GM23248 (cell line): ENCODE measurements at regions not wholly inside any gene's neighbourhood (a gene's known extent, or its start where the extent isn't known, plus 50 kb on each side); places are given as distances from the start of the nearest gene placed in this dataset.

ENCODE experiments used
- DNase-seq: peaks from one replicate; pipeline ENCODE4 v3.0.0-alpha.2; 2015
- H2AFZ ChIP-seq: fragments of 200-600 bp; sonication (generic); 2 replicates; pipeline ENCODE4 v1.6.1; 2016; ENCODE audit warnings: antibody characterized with exemption
- H3F3A ChIP-seq: fragments of 200-600 bp; sonication (generic); 2 replicates; pipeline ENCODE4 v1.6.1; 2016; ENCODE audit warnings: mild to moderate bottlenecking, antibody characterized with exemption, mixed run types; ENCODE audit not compliant: insufficient read depth
- H3K27ac ChIP-seq: fragments of 200-600 bp; sonication (generic); 2 replicates; pipeline ENCODE4 v1.5.1; 2016; ENCODE audit warnings: mild to moderate bottlenecking
- H3K27me3 ChIP-seq: fragments of 200-600 bp; sonication (generic); replicated peaks from 2 replicates; pipeline ENCODE4 v1.6.1; 2016; ENCODE audit warnings: mild to moderate bottlenecking; ENCODE audit not compliant: insufficient read depth
- H3K36me3 ChIP-seq: fragments of 200-600 bp; sonication (generic); 2 replicates; pipeline ENCODE4 v1.6.1; 2016; ENCODE audit warnings: low read depth, mild to moderate bottlenecking
- H3K4me1 ChIP-seq: fragments of 200-600 bp; sonication (generic); 2 replicates; pipeline ENCODE4 v1.6.1; 2016; ENCODE audit warnings: mild to moderate bottlenecking; ENCODE audit not compliant: insufficient read depth
- H3K4me2 ChIP-seq: fragments of 200-600 bp; sonication (generic); one replicate; pipeline ENCODE4 v1.6.1; 2016; ENCODE audit warnings: mild to moderate bottlenecking; ENCODE audit not compliant: unreplicated experiment
- H3K4me3 ChIP-seq: fragments of 200-600 bp; sonication (generic); 2 replicates; pipeline ENCODE4 v1.5.1; 2016; ENCODE audit warnings: mild to moderate bottlenecking
- H3K79me2 ChIP-seq: fragments of 200-600 bp; sonication (generic); 2 replicates; pipeline ENCODE4 v1.6.1; 2016; ENCODE audit warnings: mild to moderate bottlenecking; ENCODE audit not compliant: insufficient read depth
- H3K9ac ChIP-seq: fragments of 200-600 bp; sonication (generic); 2 replicates; pipeline ENCODE4 v1.6.1; 2016; ENCODE audit warnings: mild to moderate bottlenecking
- H3K9me2 ChIP-seq: fragments of 200-600 bp; sonication (generic); 2 replicates; pipeline ENCODE4 v1.6.1; 2016; ENCODE audit warnings: mixed run types, mild to moderate bottlenecking, moderate library complexity; ENCODE audit not compliant: insufficient read depth
- H3K9me3 ChIP-seq: fragments of 200-600 bp; sonication (generic); one replicate; pipeline ENCODE4 v1.6.1; 2017; ENCODE audit warnings: low read depth
- H4K20me1 ChIP-seq: fragments of 200-600 bp; sonication (generic); 2 replicates; pipeline ENCODE4 v1.6.0; 2016; ENCODE audit not compliant: insufficient read depth
- EZH2 ChIP-seq: fragments of 200-600 bp; sonication (generic); IDR thresholded peaks from 2 replicates; pipeline ENCODE4 v1.6.1; 2018; ENCODE audit warnings: antibody characterized with exemption, mild to moderate bottlenecking; ENCODE audit not compliant: insufficient read depth, poor library complexity, severe bottlenecking
- EZH2phosphoT487 ChIP-seq: fragments of 200-600 bp; sonication (generic); IDR thresholded peaks from 2 replicates; pipeline ENCODE4 v1.6.1; 2018; ENCODE audit warnings: antibody characterized with exemption, moderate library complexity, mild to moderate bottlenecking, low read depth; ENCODE audit not compliant: insufficient read depth
- WGBS, 2 experiments: methylation state at CpG; one replicate each; pipeline ENCODE4 v1.1.6; 2015 to 2017; ENCODE audit warnings: low lambda C conversion rate in 2 of 2, low coverage in 1 of 2; ENCODE audit errors: missing lambda C conversion rate in 2 of 2; 5-methylcytosine and 5-hydroxymethylcytosine counted together
- in situ Hi-C: fragments of 300-500 bp; cut with MboI; formaldehyde crosslinking; loops from 2 replicates; pipeline ENCODE4 v1.15.0; 2020

- no peaks in the 10 kb centered on the region for H3K27me3 ChIP-seq
- TF ChIP-seq EZH2, result no peak
- H3F3A ChIP-seq, result no peaks in the 10 kb centered on the region
Observed at GRCh38 chr3:162810776-162811175, 1314.2 kb downstream of the OTOL1 start.

GRCh38 chr3:162842549-162843216, 1346.1 kb downstream of the OTOL1 start:
- in situ Hi-C loops, result no loop called here
- DNase-seq, result no peak
- no peaks in the 10 kb centered on the region for H3K9me3 ChIP-seq
- H2AFZ ChIP-seq, result no peak overlapping the region
- no peak overlapping the region for H3K4me3 ChIP-seq
- no peaks in the 10 kb centered on the region for H3K36me3 ChIP-seq
- 66 to 76% methylated on average over 4 of the region's 4 CpGs for WGBS, 2 experiments
- H3F3A ChIP-seq, result no peaks in the 10 kb centered on the region
- H3K4me1 ChIP-seq, result no peaks in the 10 kb centered on the region
- H3K9me2 ChIP-seq, result no peaks in the 10 kb centered on the region; the same call in 1 of the 2 replicates
- H3K4me2 ChIP-seq, result no peak overlapping the region
- H3K9ac ChIP-seq, result no peak overlapping the region
- no peaks in the 10 kb centered on the region for H3K79me2 ChIP-seq
- H3K27ac ChIP-seq, result no peak overlapping the region
- H3K27me3 ChIP-seq, result no peaks in the 10 kb centered on the region
- H4K20me1 ChIP-seq, result no peaks in the 10 kb centered on the region
- TF ChIP-seq EZH2phosphoT487 (no peak), EZH2 (no peak)

More at GRCh38 chr3:162810776-162811175, 1314.2 kb downstream of the OTOL1 start:
- Histone ChIP-seq H3K4me2 (no peak overlapping the region), H3K36me3 (no peaks in the 10 kb centered on the region), H3K27ac (no peak overlapping the region), H3K9me3 (no peaks in the 10 kb centered on the region), H3K9ac (no peak overlapping the region), H3K79me2 (no peaks in the 10 kb centered on the region), H2AFZ (no peak overlapping the region), H3K4me3 (no peak overlapping the region), H3K9me2 (no peaks in the 10 kb centered on the region), H4K20me1 (no peaks in the 10 kb centered on the region), H3K4me1 (no peaks in the 10 kb centered on the region)
- DNase-seq, result no peak
- in situ Hi-C loops, result loop anchor here (25.0 kb wide), 1 partner anchor 1248 kb away; no protein-coding TSS in a partner anchor

GRCh38 chr3:162845918-162846317, 1349.3 kb downstream of the OTOL1 start:
- in situ Hi-C loops, result no loop called here
- H3K36me3 ChIP-seq, result no peaks in the 10 kb centered on the region

GRCh38 chr3:162847511-162847910, 1350.9 kb downstream of the OTOL1 start:
- DNase-seq, result no peak
- H3K27ac ChIP-seq, result no peak overlapping the region
- H3K9me3 ChIP-seq, result no peaks in the 10 kb centered on the region
- TF ChIP-seq EZH2, result no peak
- no peak for TF ChIP-seq EZH2phosphoT487
- H3K36me3 ChIP-seq, result no peaks in the 10 kb centered on the region
- H3K27me3 ChIP-seq, result no peaks in the 10 kb centered on the region
- no peak overlapping the region for H3K4me3 ChIP-seq
- H3K9me2 ChIP-seq, result no peaks in the 10 kb centered on the region
- H3K79me2 ChIP-seq, result no peaks in the 10 kb centered on the region
- H2AFZ ChIP-seq, result no peak overlapping the region
- in situ Hi-C loops, result no loop called here
- H3K9ac ChIP-seq, result no peak overlapping the region
- H4K20me1 ChIP-seq, result no peaks in the 10 kb centered on the region
- H3F3A ChIP-seq, result no peaks in the 10 kb centered on the region
- no peak overlapping the region for H3K4me2 ChIP-seq
- no peaks in the 10 kb centered on the region for H3K4me1 ChIP-seq

More at GRCh38 chr3:162845918-162846317, 1349.3 kb downstream of the OTOL1 start:
- Histone ChIP-seq H2AFZ (0 out of 2 replicates have a peak overlapping the region, but pooled peaks have one; percentile 45), H3K9me3 (no peaks in the 10 kb centered on the region), H3K9ac (no peak overlapping the region), H3F3A (no peaks in the 10 kb centered on the region), H3K9me2 (no peaks in the 10 kb centered on the region; the same call in 1 of the 2 replicates), H3K27me3 (no peaks in the 10 kb centered on the region), H3K27ac (no peak overlapping the region), H3K4me1 (no peaks in the 10 kb centered on the region), H4K20me1 (no peaks in the 10 kb centered on the region), H3K79me2 (no peaks in the 10 kb centered on the region), H3K4me3 (no peak overlapping the region), H3K4me2 (no peak overlapping the region)
- 55 to 56% methylated on average over 6 of the region's 6 CpGs for WGBS, 2 experiments
- no peak for DNase-seq
- TF ChIP-seq EZH2phosphoT487 (no peak), EZH2 (no peak)

GRCh38 chr3:162863579-162863978, 1367.0 kb downstream of the OTOL1 start:
- no peaks in the 10 kb centered on the region for H3K4me1 ChIP-seq
- no peak overlapping the region for H3K9ac ChIP-seq
- H3K4me2 ChIP-seq, result no peak overlapping the region
- no peak for DNase-seq
- no peak overlapping the region for H3K4me3 ChIP-seq
- H3K36me3 ChIP-seq, result no peaks in the 10 kb centered on the region
- no peaks in the 10 kb centered on the region for H3K27me3 ChIP-seq
- no peaks in the 10 kb centered on the region for H4K20me1 ChIP-seq
- WGBS, 2 experiments, result 79 to 100% methylated on average over 1 of the region's 1 CpG
- H3K79me2 ChIP-seq, result no peaks in the 10 kb centered on the region
- TF ChIP-seq EZH2phosphoT487 (no peak), EZH2 (no peak)
- H3K27ac ChIP-seq, result no peak overlapping the region
- H3F3A ChIP-seq, result no peaks in the 10 kb centered on the region
- in situ Hi-C loops, result no loop called here
- no peak overlapping the region for H2AFZ ChIP-seq
- H3K9me3 ChIP-seq, result no peaks in the 10 kb centered on the region
- no peaks in the 10 kb centered on the region for H3K9me2 ChIP-seq
